HepG2 (cell line): ENCODE measurements at regions not wholly inside any gene's neighbourhood (a gene's known extent, or its start where the extent isn't known, plus 50 kb on each side); places are given as distances from the start of the nearest gene placed in this dataset.

ENCODE experiments used
- ATAC-seq: fragments of 200-7000 bp; cut with Tn5 transposase; 3 replicates; pipeline ENCODE4 v1.9.1; 2020; ENCODE audit warnings: mild to moderate bottlenecking, moderate library complexity
- BruUV-seq: library from RNA; stranded (reverse); fragments of 400-500 nt; replicated peaks from 2 replicates; lab custom pipeline; 2021; lab: Mats Ljungman, UMichigan
- CTCF ChIA-PET: fragments of 300-600 bp; formaldehyde crosslinking; extraction: SDS; loops from one replicate; lab custom pipeline; 2021; ENCODE audit warnings: low total read pairs, inconsistent platforms, low intra/inter-chr PET ratio; lab: Yijun Ruan, JAX
- POLR2A ChIA-PET: fragments of 350-600 bp; sonication (Branson Sonifier 250); formaldehyde crosslinking; loops from one replicate; lab custom pipeline; 2020; ENCODE audit warnings: antibody characterized with exemption, inconsistent platforms; lab: Yijun Ruan, JAX
- DNase-seq: peaks from one replicate; pipeline ENCODE4 v3.0.0-alpha.2; 2015; ENCODE audit warnings: low spot score
- FAIRE-seq: peaks from 3 replicates; lab custom pipeline; 2011; peaks lifted over from hg19 to GRCh38; lab: Jason Lieb, UNC
- H2AFZ ChIP-seq: one replicate; pipeline ENCODE4 v1.6.1; 2011; ENCODE audit warnings: low read length, inconsistent platforms
- H3K27ac ChIP-seq: fragments of 300-600 bp; 3 replicates; pipeline ENCODE4 v1.8.0; 2011; ENCODE audit warnings: mixed run types, mild to moderate bottlenecking, mixed read lengths, low read length, inconsistent platforms; ENCODE audit not compliant: insufficient read depth; ENCODE audit errors: extremely low read length
- H3K27me3 ChIP-seq, 2 experiments: fragments of 200-600 bp in 1 of 2; 2 replicates in 1 of 2; 3 replicates in 1 of 2; pipeline versions ENCODE4 v1.6.0 to v1.8.0; 2011; ENCODE audit warnings: low read length in 2 of 2, mild to moderate bottlenecking in 2 of 2, moderate library complexity in 2 of 2, inconsistent platforms in 1 of 2; ENCODE audit not compliant: insufficient read depth in 2 of 2, control insufficient read depth in 1 of 2
- H3K36me3 ChIP-seq, 2 experiments: fragments of 200-600 bp in 1 of 2; replicated peaks in 1 of 2; 2 replicates in 1 of 2; 3 replicates in 1 of 2; pipeline versions ENCODE4 v1.5.1 to v1.8.0; 2011; ENCODE audit warnings: low read length in 2 of 2, inconsistent platforms in 1 of 2; ENCODE audit not compliant: insufficient read depth in 2 of 2, control insufficient read depth in 1 of 2
- H3K4me1 ChIP-seq: 2 replicates; pipeline ENCODE4 v1.5.1; 2012; ENCODE audit warnings: low read length, inconsistent platforms; ENCODE audit not compliant: insufficient read depth
- H3K4me2 ChIP-seq: 2 replicates; pipeline ENCODE4 v1.6.0; 2011; ENCODE audit warnings: low read depth, low read length, inconsistent platforms
- H3K4me3 ChIP-seq, 3 experiments: fragments of 200-600 bp in 1 of 3; sonication (generic), shearing (Covaris generic) in 1 of 3; replicated peaks in 1 of 3; 2 replicates each; pipeline ENCODE4 v1.5.1; 2011 to 2016; ENCODE audit warnings: low read length in 3 of 3, inconsistent platforms in 2 of 3, low read depth in 2 of 3, mild to moderate bottlenecking in 2 of 3, control low read depth in 1 of 3, mixed read lengths in 1 of 3; ENCODE audit not compliant: insufficient read depth in 1 of 3
- H3K79me2 ChIP-seq: one replicate; pipeline ENCODE4 v1.6.1; 2011; ENCODE audit warnings: low read length, inconsistent platforms; ENCODE audit not compliant: insufficient read depth
- H3K9ac ChIP-seq: 2 replicates; pipeline ENCODE4 v1.6.0; 2011; ENCODE audit warnings: mild to moderate bottlenecking, low read depth, low read length, inconsistent platforms; ENCODE audit not compliant: insufficient read depth
- H3K9me3 ChIP-seq: 2 replicates; pipeline ENCODE4 v1.5.1; 2012; ENCODE audit warnings: mild to moderate bottlenecking, low read length
- H4K20me1 ChIP-seq: 2 replicates; pipeline ENCODE4 v1.6.0; 2011; ENCODE audit warnings: inconsistent platforms, mild to moderate bottlenecking, low read length, moderate library complexity; ENCODE audit not compliant: insufficient read depth
- FOSL1 ChIP-seq: sonication (generic); formaldehyde crosslinking; IDR thresholded peaks from 2 replicates; pipeline ENCODE4 v1.9.0; 2021; ENCODE audit warnings: missing genetic modification reagents, borderline replicate concordance
- JARID2 ChIP-seq: sonication (generic); formaldehyde crosslinking; IDR thresholded peaks from 2 replicates; pipeline ENCODE4 v1.8.1; 2023; ENCODE audit warnings: missing genetic modification reagents, inconsistent platforms; ENCODE audit not compliant: insufficient replicate concordance
- MEF2D ChIP-seq: sonication (generic); formaldehyde crosslinking; IDR thresholded peaks from 2 replicates; pipeline ENCODE4 v1.5.1; 2020; ENCODE audit warnings: mild to moderate bottlenecking, missing genetic modification reagents
- MXD4 ChIP-seq: IDR thresholded peaks from 2 replicates; pipeline ENCODE4 v1.6.1; 2016; ENCODE audit warnings: mild to moderate bottlenecking, missing biosample characterization, missing genetic modification reagents
- NFAT5 ChIP-seq: sonication (generic); formaldehyde crosslinking; IDR thresholded peaks from 2 replicates; pipeline ENCODE4 v1.4.0; 2020; ENCODE audit warnings: missing genetic modification reagents
- SALL2 ChIP-seq: sonication (generic); formaldehyde crosslinking; IDR thresholded peaks from 2 replicates; pipeline ENCODE4 v1.8.1; 2023; ENCODE audit warnings: mild to moderate bottlenecking, missing genetic modification reagents, inconsistent platforms
- SPEN ChIP-seq: sonication (generic); formaldehyde crosslinking; IDR thresholded peaks from 2 replicates; pipeline ENCODE4 v1.5.1; 2020; ENCODE audit warnings: low read depth, mild to moderate bottlenecking, missing genetic modification reagents
- ZMAT3 ChIP-seq: sonication (generic); formaldehyde crosslinking; conservative IDR thresholded peaks from 2 replicates; pipeline ENCODE4 v1.7.0; 2021; ENCODE audit warnings: missing genetic modification reagents
- ZNF207 ChIP-seq: fragments of 450-650 bp; IDR thresholded peaks from 2 replicates; pipeline ENCODE4 v1.6.1; 2016; ENCODE audit warnings: antibody characterized with exemption, borderline replicate concordance
- ZNF598 ChIP-seq: sonication (generic); formaldehyde crosslinking; IDR thresholded peaks from 2 replicates; pipeline ENCODE4 v1.5.1; 2020; ENCODE audit warnings: mild to moderate bottlenecking, missing genetic modification reagents, borderline replicate concordance
- ZNF639 ChIP-seq: conservative IDR thresholded peaks from 2 replicates; pipeline ENCODE4 v1.6.1; 2018; ENCODE audit warnings: missing genetic modification reagents
- ZUFSP ChIP-seq: sonication (generic); formaldehyde crosslinking; IDR thresholded peaks from 2 replicates; pipeline ENCODE4 v1.9.0; 2021; ENCODE audit warnings: missing genetic modification reagents, mild to moderate bottlenecking, borderline replicate concordance
- WGBS: methylation state at CpG from one replicate; pipeline ENCODE4 v1.1.6; 2017; ENCODE audit warnings: low lambda C conversion rate; 5-methylcytosine and 5-hydroxymethylcytosine counted together
- in situ Hi-C: cut with HindIII; loops from 2 replicates; pipeline ENCODE4 v1.10.0; 2017; ENCODE audit warnings: low pct_unique_long_range_greater_than_20kb; ENCODE audit not compliant: extremely low pct_ligation_motif_present
- intact Hi-C: fragments of 100-400 bp; cut with micrococcal nuclease; formaldehyde crosslinking; loops from one replicate; pipeline ENCODE4 v1.10.0; 2022; ENCODE audit not compliant: unreplicated experiment
- TF ChIP-seq, protein P1 (sequence below): IDR thresholded peaks from 2 replicates; pipeline ENCODE4 v1.6.1; 2016; ENCODE audit warnings: mild to moderate bottlenecking, missing biosample characterization, missing genetic modification reagents

GRCh38 chr2:149924028-149924427 lies 336.5 kb upstream of the MMADHC start:
- H4K20me1 ChIP-seq, result no peaks in the 10 kb centered on the region
- intact Hi-C loops, result no loop called here
- TF ChIP-seq FOSL1 (no peak), MEF2D (CRISPR knock-in tag) (no peak), ZNF598 (CRISPR knock-in tag) (no peak), NFAT5 (no peak), SPEN (CRISPR knock-in tag) (no peak), JARID2 (CRISPR knock-in tag) (no peak), ZMAT3 (CRISPR knock-in tag) (no peak), SALL2 (CRISPR knock-in tag) (no peak), MXD4 (CRISPR knock-in tag) (no peak), ZNF639 (CRISPR knock-in tag) (no peak), ZUFSP (CRISPR knock-in tag) (no peak), ZNF207 (no peak)
- TF ChIP-seq, protein P1, sequence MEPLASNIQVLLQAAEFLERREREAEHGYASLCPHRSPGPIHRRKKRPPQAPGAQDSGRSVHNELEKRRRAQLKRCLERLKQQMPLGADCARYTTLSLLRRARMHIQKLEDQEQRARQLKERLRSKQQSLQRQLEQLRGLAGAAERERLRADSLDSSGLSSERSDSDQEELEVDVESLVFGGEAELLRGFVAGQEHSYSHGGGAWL (CRISPR knock-in tag), result no peak
- TF ChIP-seq, all 625 proteins: peak for 0
- POLR2A ChIA-PET, result no interaction called here
- no peak for ATAC-seq
- no peaks in the 10 kb centered on the region for H3K4me1 ChIP-seq
- no peaks in the 10 kb centered on the region for H3K36me3 ChIP-seq
- no peaks in the 10 kb centered on the region for H3K79me2 ChIP-seq
- 1% methylated on average over 3 of the region's 3 CpGs for WGBS
- no peak overlapping the region for H3K9ac ChIP-seq
- H3K9me3 ChIP-seq, result peaks cover 37% of the 10 kb centered on the region
- no peak overlapping the region for H3K27ac ChIP-seq
- H3K4me2 ChIP-seq, result no peak overlapping the region
- BruUV-seq, result no TSS peak
- no peak for FAIRE-seq
- no peak overlapping the region for H2AFZ ChIP-seq
- CTCF ChIA-PET, result no interaction called here
- DNase-seq, result no peak
- in situ Hi-C loops, result no loop called here
- no peak overlapping the region for H3K4me3 ChIP-seq
- H3K27me3 ChIP-seq, result no peaks in the 10 kb centered on the region
